Astrocyte of the hippocampus (primary cell): ENCODE measurements at regions not wholly inside any gene's neighbourhood (a gene's known extent, or its start where the extent isn't known, plus 50 kb on each side); places are given as distances from the start of the nearest gene placed in this dataset.
"Not testable (repeated sequence)": the region's sequence is repeated elsewhere in the genome, so short reads cannot be mapped to it uniquely, and the experiment has no call there.

ENCODE experiments used
- DNase-seq: peaks from one replicate; pipeline ENCODE4 v3.0.0; 2011; ENCODE audit warnings: low read depth, low spot score

DNA sequence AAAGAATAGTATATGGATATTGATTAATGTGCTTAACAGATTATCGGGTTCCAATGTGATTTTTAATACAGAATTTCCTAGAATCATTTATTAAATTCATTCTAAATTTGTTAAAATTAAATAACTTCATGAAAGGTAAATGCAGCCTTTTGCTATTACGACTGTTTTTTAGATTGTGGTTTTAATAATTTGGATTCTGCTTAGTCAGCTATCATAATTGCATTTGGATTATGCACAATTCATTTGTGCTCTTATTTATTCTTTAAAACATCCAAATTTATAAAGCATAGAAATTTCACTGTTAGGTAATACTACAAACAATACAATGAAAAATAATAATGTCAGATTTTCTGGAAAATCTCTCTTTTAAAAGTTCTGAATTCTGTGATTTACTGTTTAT, 1598.5 kb downstream of the EFNA5 start:
- DNase-seq: no peak

DNA sequence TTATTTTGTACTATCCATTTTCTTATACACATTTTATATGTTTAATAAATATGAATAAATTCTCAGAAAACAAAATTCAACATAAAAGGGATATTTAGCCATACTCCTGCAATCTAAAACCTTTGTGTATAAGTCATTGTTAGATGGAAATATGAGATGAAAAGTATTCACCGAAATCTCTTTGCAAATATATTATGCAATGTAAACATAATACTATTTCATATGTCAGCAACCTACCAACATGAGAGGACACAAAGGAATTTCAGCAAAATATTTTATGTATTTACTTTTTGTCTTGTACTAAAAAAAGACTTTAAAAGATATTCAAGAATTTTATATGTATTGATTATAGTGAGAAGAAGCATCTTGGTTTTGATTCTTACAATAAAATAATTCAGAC, 1623.4 kb downstream of the EFNA5 start:
- no peak for DNase-seq

- DNase-seq: not testable (repeated sequence)
These were observed 1638.7 kb downstream of the EFNA5 start for GRCh38 chr5:106032069-106032468.

DNA sequence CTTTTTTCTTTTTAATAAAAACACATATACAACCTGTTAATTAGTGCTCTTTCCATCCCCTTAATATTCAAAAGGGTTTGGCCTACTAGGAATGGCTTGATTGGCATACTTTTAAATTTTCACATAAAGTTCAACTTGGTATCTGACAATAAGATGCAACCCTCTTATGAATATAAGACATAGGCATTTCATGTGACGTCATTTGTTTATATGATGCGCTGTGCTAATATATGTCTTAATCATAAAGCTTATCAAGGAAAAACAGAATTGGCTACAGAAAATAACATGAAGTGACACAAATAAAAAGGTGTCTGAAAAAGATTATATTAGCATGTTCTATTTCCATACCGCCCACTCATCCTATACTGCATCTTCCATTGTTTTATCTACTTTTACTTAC, 1642.4 kb downstream of the EFNA5 start:
- no peak for DNase-seq

- DNase-seq: no peak
These were observed 1649.8 kb downstream of the EFNA5 start for GRCh38 chr5:106020894-106021293.

- peak; percentile 31 for DNase-seq
These were observed 1651.5 kb downstream of the EFNA5 start for GRCh38 chr5:106019261-106019660.

- no peak for DNase-seq
These were observed 1653.4 kb downstream of the EFNA5 start for GRCh38 chr5:106017243-106017857.

GRCh38 chr5:106014262-106014661, 1656.5 kb downstream of the EFNA5 start:
- no peak for DNase-seq

DNA sequence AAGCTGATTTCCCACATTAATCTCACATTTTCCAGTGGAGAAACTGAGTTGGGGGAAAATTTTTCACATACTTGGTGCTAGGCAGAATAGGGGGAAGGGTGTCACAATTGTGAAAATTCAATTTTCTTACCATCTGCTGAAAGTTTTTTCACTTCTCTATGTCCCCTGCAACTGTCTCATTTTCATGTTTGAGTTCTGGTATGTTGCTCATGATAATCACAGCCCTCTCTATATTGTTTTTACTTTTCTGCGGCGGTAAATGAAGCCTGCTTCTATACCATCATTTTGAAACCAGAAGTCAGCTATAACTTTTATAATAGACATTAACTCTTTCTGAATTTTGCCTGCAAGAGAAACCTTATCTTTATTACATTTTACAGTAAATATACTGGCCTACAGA, 1664.5 kb downstream of the EFNA5 start:
- no peak for DNase-seq

- DNase-seq: not testable (repeated sequence)
These were observed 1671.7 kb downstream of the EFNA5 start for GRCh38 chr5:105998991-105999390.

- no peak for DNase-seq
These were observed 1677.7 kb downstream of the EFNA5 start for GRCh38 chr5:105993027-105993426.

DNA sequence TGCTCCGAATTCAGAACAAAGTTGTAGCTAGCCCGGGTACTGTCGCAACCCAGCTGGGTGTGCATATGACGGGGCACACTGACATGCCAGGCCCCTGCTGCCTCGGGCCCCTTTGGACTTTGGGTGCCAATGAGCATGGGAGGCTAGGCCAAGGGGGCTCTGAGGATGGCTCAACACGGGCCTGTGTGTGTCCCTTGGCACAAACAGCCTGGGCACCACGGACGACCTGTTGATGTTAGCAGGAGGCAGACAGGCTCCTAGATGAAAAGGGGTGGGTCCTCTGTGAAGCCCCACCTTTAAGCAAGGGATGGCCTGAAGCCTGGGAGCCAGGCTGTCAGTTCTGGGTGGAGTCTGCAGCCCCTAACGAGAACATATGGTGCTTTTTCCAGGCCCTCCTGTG, 1688.2 kb downstream of the EFNA5 start:
- DNase-seq: no peak

DNA sequence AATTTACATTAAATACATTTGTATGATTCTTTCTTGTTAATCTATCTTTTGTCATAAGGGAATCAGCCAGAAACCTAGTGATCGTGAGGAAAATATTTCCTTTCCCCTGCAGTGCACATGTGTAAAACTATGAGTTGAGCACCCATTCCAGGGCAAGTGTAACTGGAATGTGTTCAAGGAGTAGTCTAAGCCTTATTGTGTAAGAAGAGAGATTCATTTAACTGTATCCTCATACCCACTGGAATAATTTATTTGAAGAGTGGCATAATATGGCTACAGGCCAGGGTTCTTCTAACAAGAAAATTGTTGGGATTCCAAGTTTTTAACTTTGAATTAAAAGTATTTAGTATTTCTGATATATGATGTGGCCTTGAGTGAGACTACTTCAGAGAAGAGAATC, 1692.7 kb downstream of the EFNA5 start:
- DNase-seq: peak; percentile 5

- DNase-seq: no peak
These were observed 1693.6 kb downstream of the EFNA5 start for GRCh38 chr5:105977163-105977562.

DNA sequence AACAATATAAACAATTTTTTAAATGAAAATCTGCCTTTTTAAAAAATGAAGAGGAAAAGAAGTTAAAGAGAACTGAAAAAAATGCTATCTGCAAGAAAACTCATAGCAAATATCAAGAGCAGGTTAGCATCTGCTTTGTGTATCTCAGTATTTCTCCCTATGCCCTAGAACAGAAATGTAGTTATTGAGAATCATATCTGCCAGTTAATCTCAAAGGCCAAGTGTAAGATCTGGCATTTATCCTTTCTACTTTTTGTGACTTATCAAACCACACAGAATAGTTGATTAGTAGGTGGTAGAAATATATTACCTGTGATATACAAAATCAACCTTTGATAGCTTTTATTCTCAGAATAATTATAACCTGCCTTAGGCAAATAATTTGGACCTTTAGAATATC, 1699.8 kb downstream of the EFNA5 start:
- no peak for DNase-seq

- no peak for DNase-seq
These were observed 1701.8 kb downstream of the EFNA5 start for GRCh38 chr5:105968981-105969380.

DNA sequence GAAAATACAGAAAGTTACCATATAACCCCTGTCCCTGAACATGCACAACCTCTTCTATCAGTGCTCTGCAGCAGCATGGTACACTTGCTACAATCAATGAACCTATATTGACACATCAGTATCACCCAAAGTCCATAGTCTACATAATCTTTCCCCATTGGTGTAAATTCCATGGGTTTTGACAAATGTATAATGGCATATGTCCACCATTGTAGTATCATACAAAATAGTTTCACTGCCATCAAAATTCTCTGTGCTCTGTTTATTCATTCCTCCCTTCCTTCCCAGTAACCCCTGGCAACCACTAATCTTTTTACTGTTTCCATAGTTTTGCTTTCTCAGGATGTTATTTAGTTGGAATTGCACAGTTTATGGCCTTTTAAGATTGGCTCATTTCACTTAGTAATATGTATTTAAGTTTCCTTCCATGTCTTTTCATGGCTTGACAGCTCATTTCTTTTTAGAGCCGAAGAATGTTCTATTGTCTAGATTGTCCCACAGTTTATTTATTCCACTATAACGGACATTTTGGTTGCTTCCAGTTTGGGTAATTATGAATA, 1707.0 kb downstream of the EFNA5 start:
- no peak for DNase-seq

DNA sequence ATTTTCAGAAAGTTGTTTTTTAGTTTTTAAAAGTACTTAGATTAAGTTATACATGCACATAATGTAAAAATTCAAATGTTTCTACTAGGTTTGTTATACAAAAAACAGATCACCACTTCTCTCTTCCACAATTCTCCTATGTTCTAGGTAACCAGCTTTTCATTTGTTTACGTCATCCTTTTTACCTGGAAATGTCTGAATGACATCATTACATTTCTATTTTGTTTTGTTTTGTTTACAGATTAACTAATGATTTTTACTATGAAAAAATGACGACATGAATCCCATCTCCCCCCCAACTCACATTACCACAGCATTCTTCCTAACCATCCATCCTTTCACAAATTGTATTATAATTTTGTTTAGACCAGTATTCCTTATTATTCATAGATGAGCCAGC, 1709.2 kb downstream of the EFNA5 start:
- DNase-seq: peak; percentile 22

GRCh38 chr5:105956456-105957196, 1714.1 kb downstream of the EFNA5 start:
- peak; percentile 42 for DNase-seq

- no peak for DNase-seq
These were observed 1716.4 kb downstream of the EFNA5 start for GRCh38 chr5:105954341-105954740.

DNA sequence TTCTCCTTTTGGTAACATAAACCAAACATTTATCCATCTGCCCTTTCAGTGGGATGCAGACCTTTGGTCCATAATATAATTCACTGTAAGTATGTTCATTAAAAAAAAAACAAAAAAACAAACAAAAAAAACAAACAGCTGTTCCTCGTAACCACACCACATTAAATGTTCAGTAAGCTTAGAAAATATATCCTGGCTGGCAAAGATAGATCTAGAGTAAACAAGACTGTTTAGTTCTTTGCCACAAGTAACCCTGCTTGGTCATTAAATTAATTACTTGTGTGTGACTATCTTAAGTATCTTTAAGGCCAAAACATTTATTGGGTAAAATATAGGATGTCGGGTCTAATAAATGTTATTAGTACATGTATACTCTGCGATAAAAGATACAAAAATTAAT, 1717.1 kb downstream of the EFNA5 start:
- DNase-seq: no peak

GRCh38 chr5:105952875-105953274, 1717.9 kb downstream of the EFNA5 start:
- DNase-seq: no peak

DNA sequence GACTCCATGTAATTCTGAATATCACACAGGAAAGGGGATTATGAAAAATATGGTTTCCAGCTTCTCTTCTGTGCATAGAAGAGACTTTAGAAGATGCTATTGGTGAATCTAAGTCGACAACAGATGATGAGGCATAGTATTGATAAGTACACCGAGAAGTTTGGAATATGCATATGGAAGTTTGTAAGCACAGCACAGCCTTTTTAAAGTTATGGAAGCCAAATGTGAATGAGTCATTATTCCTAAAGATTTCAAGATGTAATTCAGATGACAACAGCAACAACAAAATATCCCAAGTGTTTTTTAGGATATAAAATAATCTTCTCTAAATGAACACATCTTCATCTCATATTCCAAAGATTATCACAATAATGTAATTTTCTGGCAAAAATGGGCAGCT, 1723.3 kb downstream of the EFNA5 start:
- no peak for DNase-seq
